ENCODE measurements at regions not wholly inside any gene's neighbourhood (a gene's known extent, or its start where the extent isn't known, plus 50 kb on each side); places are given as distances from the start of the nearest gene placed in this dataset.
A peak's percentile ranks its signal among the peaks of the same experiment; 100 is the strongest.

GRCh38 chr13:97567510-97568243 is 133.7 kb downstream of the RAP2A start:
- Histone ChIP-seq H3K36me3 (ENCODE audit: control insufficient read depth in 2 of 4, insufficient read depth in 4 of 4, low read length in 3 of 4) (no peaks in the 10 kb centered on the region), H3K27ac (ENCODE audit: low read depth, low read length) (no peak overlapping the region), H3K27me3 (replicated peaks in 1 of 4; ENCODE audit: control insufficient read depth in 3 of 4, extremely low read depth in 1 of 4, insufficient read depth in 3 of 4, low read length in 3 of 4) (no peaks in the 10 kb centered on the region), H4K20me1 (replicated peaks in 1 of 2; ENCODE audit: control insufficient read depth in 1 of 2, insufficient read depth in 2 of 2, low read length in 2 of 2) (no peaks in the 10 kb centered on the region), H4K91ac (replicated peaks; ENCODE audit: insufficient read length, low read length) (no peak overlapping the region), H2AFZ (ENCODE audit: low read length) (peak overlapping the region; percentile 50; the same call in 1 of the 2 replicates), H2BK5ac (ENCODE audit: low read depth, low read length) (no peak overlapping the region), H3K4me2 (ENCODE audit: insufficient read depth in 1 of 2, low read depth in 2 of 2, low read length in 2 of 2) (no peak overlapping the region), H4K5ac (ENCODE audit: insufficient read length, low read depth, low read length) (no peak overlapping the region), H3K4me1 (replicated peaks in 1 of 4; ENCODE audit: control insufficient read depth in 3 of 4, insufficient read depth in 4 of 4, low read length in 3 of 4) (peaks cover 0 to 8% (median 1%) of the 10 kb centered on the region in 4 experiments; a peak in 4 of 7 replicates), H2BK15ac (ENCODE audit: low read length) (no peak overlapping the region), H3K4ac (replicated peaks; ENCODE audit: insufficient read length, low read depth, low read length) (no peak overlapping the region), H3K18ac (ENCODE audit: extremely low read depth, low read length) (no peak overlapping the region), H2AK5ac (ENCODE audit: low read depth, low read length) (no peak overlapping the region), H3K9me3 (ENCODE audit: insufficient read depth in 2 of 2, low read depth in 1 of 2, low read length in 1 of 2) (no peaks in the 10 kb centered on the region), H3K79me1 (ENCODE audit: low read depth, low read length) (no peaks in the 10 kb centered on the region), H3K79me2 (ENCODE audit: control insufficient read depth in 1 of 2, insufficient read depth in 2 of 2, low read length in 2 of 2) (no peaks in the 10 kb centered on the region), H4K8ac (ENCODE audit: extremely low read depth, insufficient read depth, low read length) (no peak overlapping the region), H3K56ac (replicated peaks; ENCODE audit: insufficient read length, low read depth, low read length) (no peak overlapping the region), H3K4me3 (ENCODE audit: extremely low read depth in 1 of 4, insufficient read depth in 2 of 4, low read depth in 3 of 4, low read length in 4 of 4) (no peak overlapping the region), H2BK120ac (replicated peaks; ENCODE audit: low read depth, low read length) (no peak overlapping the region), H3K23me2 (ENCODE audit: low read depth, low read length) (no peaks in the 10 kb centered on the region), H3K14ac (ENCODE audit: insufficient read length) (no peak overlapping the region), H2BK20ac (ENCODE audit: low read length) (no peak overlapping the region), H3K23ac (ENCODE audit: insufficient read length) (no peak overlapping the region), H2BK12ac (ENCODE audit: low read depth, low read length) (no peak overlapping the region; the same call in 1 of the 2 replicates), H3K9ac (replicated peaks in 1 of 4; ENCODE audit: extremely low read depth in 1 of 4, low read depth in 3 of 4, low read length in 3 of 4) (no peak overlapping the region)
- ChIA-PET CTCF (ENCODE audit: partially characterized antibody) (interaction anchor here (0.7 to 2.0 kb wide), 5 partner anchors 15 to 232 kb away, joined by 3 to 7 read pairs (median 3); no protein-coding TSS in a partner anchor), POLR2A (ENCODE audit: partially characterized antibody) (no interaction called here)
- FAIRE-seq (no peak), DNase-seq (ENCODE audit: low read depth in 1 of 2, low spot score in 2 of 2) (no peak)
- WGBS, 2 experiments (ENCODE audit: extremely low coverage in 1 of 2, insufficient coverage in 1 of 2, insufficient read length in 1 of 2, insufficient replicate concordance in 2 of 2, low coverage in 1 of 2, low lambda C conversion rate in 2 of 2, missing lambda C conversion rate in 1 of 2): 94% methylated on average over 3 of the region's 3 CpGs; no CpG with 5 or more reads in 1 of the 2 experiments
- no peak for TF ChIP-seq HDAC6 (IDR thresholded peaks at IDR 0.05; ENCODE audit: low read depth, low read length)
- TF ChIP-seq BACH1 (IDR thresholded peaks at IDR 0.05; ENCODE audit: low read length): no peak
- TF ChIP-seq TEAD4 (IDR thresholded peaks at IDR 0.05; ENCODE audit: low read depth, low read length): peak; percentile 77
